NCI-H2196 treated with DMSO at 0.1 percent for 48 hours (cell line): ENCODE measurements at regions not wholly inside any gene's neighbourhood (a gene's known extent, or its start where the extent isn't known, plus 50 kb on each side); places are given as distances from the start of the nearest gene placed in this dataset.
"Not testable (repeated sequence)": the region's sequence is repeated elsewhere in the genome, so short reads cannot be mapped to it uniquely, and the experiment has no call there.

ENCODE experiments used
- DNase-seq: peaks from one replicate; lab custom pipeline; 2025; ENCODE audit not compliant: unreplicated experiment; lab: John Stamatoyannopoulos, UW

- no peak for DNase-seq
Observed at GRCh38 chr6:141976994-141977393, 155.7 kb upstream of the GJE1 start.

- DNase-seq, result not testable (repeated sequence)
Observed at GRCh38 chr6:141969768-141970415, 162.8 kb upstream of the GJE1 start.

- no peak for DNase-seq
Observed at GRCh38 chr6:141969201-141969600, 163.5 kb upstream of the GJE1 start.

GRCh38 chr6:141968632-141969031 is 164.1 kb upstream of the GJE1 start:
- no peak for DNase-seq

GRCh38 chr6:141965016-141965545 is 167.6 kb upstream of the GJE1 start:
- DNase-seq, result no peak

- DNase-seq, result no peak
Observed at GRCh38 chr6:141963543-141964295, 169.0 kb upstream of the GJE1 start.

GRCh38 chr6:141957271-141957670 is 175.5 kb upstream of the GJE1 start:
- no peak for DNase-seq

- DNase-seq, result no peak
Observed at GRCh38 chr6:141956868-141957267, 175.9 kb upstream of the GJE1 start.

- no peak for DNase-seq
Observed at GRCh38 chr6:141956046-141956761, 176.5 kb upstream of the GJE1 start.

- no peak for DNase-seq
Observed at GRCh38 chr6:141953072-141953471, 179.7 kb upstream of the GJE1 start.

GRCh38 chr6:141946502-141946901 is 186.2 kb upstream of the GJE1 start:
- no peak for DNase-seq

GRCh38 chr6:141938664-141939063 is 194.1 kb upstream of the GJE1 start:
- no peak for DNase-seq

GRCh38 chr6:141932685-141933084 is 200.0 kb upstream of the GJE1 start:
- DNase-seq, result no peak

- DNase-seq, result not testable (repeated sequence)
Observed at GRCh38 chr6:141926200-141926900, 206.4 kb upstream of the GJE1 start.

GRCh38 chr6:141925001-141925400 is 207.7 kb upstream of the GJE1 start:
- DNase-seq, result no peak

GRCh38 chr6:141922898-141923297 is 209.8 kb upstream of the GJE1 start:
- no peak for DNase-seq

- DNase-seq, result not testable (repeated sequence)
Observed at GRCh38 chr6:141916682-141917505, 215.8 kb upstream of the GJE1 start.

- DNase-seq, result no peak
Observed at GRCh38 chr6:141914646-141915045, 218.1 kb upstream of the GJE1 start.

GRCh38 chr6:141906569-141907080 is 226.1 kb upstream of the GJE1 start:
- DNase-seq, result no peak

GRCh38 chr6:141890661-141891060 is 242.1 kb upstream of the GJE1 start:
- no peak for DNase-seq
